OCI-LY7 (cell line): ENCODE measurements at regions not wholly inside any gene's neighbourhood (a gene's known extent, or its start where the extent isn't known, plus 50 kb on each side); places are given as distances from the start of the nearest gene placed in this dataset.

ENCODE experiments used
- BruUV-seq: library from RNA; stranded (reverse); fragments of 400-500 nt; replicated peaks from 2 replicates; lab custom pipeline; 2021; lab: Mats Ljungman, UMichigan
- CTCF ChIA-PET: fragments of 300-600 bp; sonication (Branson Sonifier 250); formaldehyde crosslinking; loops from one replicate; lab custom pipeline; 2022; ENCODE audit warnings: antibody characterized with exemption; ENCODE audit not compliant: unreplicated experiment; lab: Charles Lee
- POLR2A ChIA-PET: fragments of 300-600 bp; sonication (Branson Sonifier 250); formaldehyde crosslinking; loops from one replicate; lab custom pipeline; 2022; ENCODE audit warnings: antibody characterized with exemption; lab: Charles Lee
- DNase-seq: peaks from one replicate; pipeline ENCODE4 v3.0.0-alpha.2; 2015; ENCODE audit warnings: low spot score
- H2AFZ ChIP-seq: fragments of 200-600 bp; sonication (generic), shearing (Covaris generic); 2 replicates; pipeline ENCODE4 v1.6.1; 2014; ENCODE audit warnings: mild to moderate bottlenecking, antibody characterized with exemption, low read length, moderate library complexity
- H3K27ac ChIP-seq: fragments of 200-600 bp; sonication (generic); 2 replicates; pipeline ENCODE4 v1.5.1; 2014; ENCODE audit warnings: mixed run types, low read depth, mild to moderate bottlenecking, moderate library complexity, low read length, inconsistent platforms; ENCODE audit not compliant: poor library complexity, severe bottlenecking
- H3K36me3 ChIP-seq: fragments of 200-600 bp; sonication (generic); 2 replicates; pipeline ENCODE4 v1.6.1; 2014; ENCODE audit warnings: mild to moderate bottlenecking, antibody characterized with exemption, low read length, moderate library complexity, mixed read lengths; ENCODE audit not compliant: insufficient read depth
- H3K4me1 ChIP-seq: fragments of 200-600 bp; sonication (generic); 2 replicates; pipeline ENCODE4 v1.5.1; 2014; ENCODE audit warnings: mild to moderate bottlenecking, low read length; ENCODE audit not compliant: insufficient read depth, poor library complexity, severe bottlenecking
- H3K4me2 ChIP-seq: fragments of 200-600 bp; sonication (generic); 2 replicates; pipeline ENCODE4 v1.6.1; 2014; ENCODE audit warnings: mild to moderate bottlenecking, low read length
- H3K4me3 ChIP-seq: fragments of 200-600 bp; sonication (generic); 2 replicates; pipeline ENCODE4 v1.5.1; 2014; ENCODE audit warnings: mild to moderate bottlenecking, low read depth, low read length; ENCODE audit not compliant: poor library complexity, severe bottlenecking
- H3K79me2 ChIP-seq: fragments of 200-600 bp; sonication (generic); 2 replicates; pipeline ENCODE4 v1.6.1; 2016; ENCODE audit warnings: low read depth, mild to moderate bottlenecking, low read length, moderate library complexity, mixed read lengths; ENCODE audit not compliant: insufficient read depth
- H3K9me2 ChIP-seq: fragments of 200-600 bp; sonication (generic); 2 replicates; pipeline ENCODE4 v1.6.1; 2016; ENCODE audit warnings: mild to moderate bottlenecking, low read length, mixed read lengths; ENCODE audit not compliant: insufficient read depth
- H3K9me3 ChIP-seq: fragments of 200-600 bp; sonication (generic); 2 replicates; pipeline ENCODE4 v1.6.1; 2014; ENCODE audit warnings: mild to moderate bottlenecking, mixed run types, low read length, mixed read lengths
- H4K20me1 ChIP-seq: fragments of 200-600 bp; sonication (generic); 2 replicates; pipeline ENCODE4 v1.6.1; 2014; ENCODE audit warnings: mild to moderate bottlenecking, antibody characterized with exemption, low read length, moderate library complexity, mixed read lengths; ENCODE audit not compliant: insufficient read depth
- CTCF ChIP-seq: fragments of 200-600 bp; sonication (generic); conservative IDR thresholded peaks from 2 replicates; pipeline ENCODE4 v1.5.1; 2014; ENCODE audit warnings: mild to moderate bottlenecking, antibody characterized with exemption, low read length, moderate library complexity, mixed read lengths
- EZH2phosphoT487 ChIP-seq: fragments of 200-600 bp; sonication (generic); IDR thresholded peaks from 2 replicates; pipeline ENCODE4 v1.6.1; 2018; ENCODE audit warnings: low read depth, borderline replicate concordance, mild to moderate bottlenecking, mixed run types, antibody characterized with exemption, low read length, moderate library complexity, mixed read lengths
- intact Hi-C: fragments of 100-400 bp; cut with micrococcal nuclease; formaldehyde crosslinking; loops from one replicate; pipeline ENCODE4 v1.10.0; 2022; ENCODE audit not compliant: unreplicated experiment

- Histone ChIP-seq H3K36me3 (no peaks in the 10 kb centered on the region), H3K27ac (no peak overlapping the region), H2AFZ (no peak overlapping the region), H3K4me3 (no peak overlapping the region), H3K9me3 (no peaks in the 10 kb centered on the region), H3K4me1 (no peaks in the 10 kb centered on the region), H3K9me2 (no peaks in the 10 kb centered on the region), H3K79me2 (no peaks in the 10 kb centered on the region), H4K20me1 (no peaks in the 10 kb centered on the region), H3K4me2 (no peak overlapping the region)
- no peak for DNase-seq
- no TSS peak for BruUV-seq
- CTCF ChIA-PET = no interaction called here
- POLR2A ChIA-PET = no interaction called here
- intact Hi-C loops = no loop called here
- TF ChIP-seq EZH2phosphoT487 = no peak
- no peak for TF ChIP-seq CTCF
Observed at GRCh38 chrX:40340116-40340515, 240.7 kb upstream of the ATP6AP2 start.

GRCh38 chrX:40333344-40333743 lies 235.6 kb upstream of the BCOR start:
- no TSS peak for BruUV-seq
- Histone ChIP-seq H2AFZ (no peak overlapping the region), H3K4me2 (no peak overlapping the region), H3K79me2 (no peaks in the 10 kb centered on the region), H3K4me3 (no peak overlapping the region), H3K9me2 (no peaks in the 10 kb centered on the region), H4K20me1 (no peaks in the 10 kb centered on the region), H3K4me1 (no peaks in the 10 kb centered on the region), H3K36me3 (no peaks in the 10 kb centered on the region), H3K9me3 (no peaks in the 10 kb centered on the region), H3K27ac (no peak overlapping the region)
- DNase-seq = no peak
- intact Hi-C loops = no loop called here
- POLR2A ChIA-PET = no interaction called here
- CTCF ChIA-PET = no interaction called here
- TF ChIP-seq CTCF = no peak
- no peak for TF ChIP-seq EZH2phosphoT487

- no peaks in the 10 kb centered on the region for H3K36me3 ChIP-seq
- no peaks in the 10 kb centered on the region for H3K4me1 ChIP-seq
- CTCF ChIA-PET = interaction anchor here (0.6 kb wide), 1 partner anchor 70 kb away, joined by 3 read pairs; no protein-coding TSS in a partner anchor
Observed at GRCh38 chrX:40331762-40332161, 234.0 kb upstream of the BCOR start.

More at GRCh38 chrX:40331762-40332161, 234.0 kb upstream of the BCOR start:
- no TSS peak for BruUV-seq
- intact Hi-C loops = no loop called here
- Histone ChIP-seq H2AFZ (no peak overlapping the region), H3K27ac (no peak overlapping the region), H3K79me2 (no peaks in the 10 kb centered on the region), H3K9me3 (no peaks in the 10 kb centered on the region), H3K4me2 (no peak overlapping the region), H4K20me1 (no peaks in the 10 kb centered on the region), H3K4me3 (no peak overlapping the region), H3K9me2 (no peaks in the 10 kb centered on the region)
- POLR2A ChIA-PET = no interaction called here
- no peak for TF ChIP-seq EZH2phosphoT487
- TF ChIP-seq CTCF = no peak
- no peak for DNase-seq
